ENCODE measurements at regions not wholly inside any gene's neighbourhood (a gene's known extent, or its start where the extent isn't known, plus 50 kb on each side); places are given as distances from the start of the nearest gene placed in this dataset.
"Not testable (repeated sequence)": the region's sequence is repeated elsewhere in the genome, so short reads cannot be mapped to it uniquely, and the experiment has no call there.

DNA sequence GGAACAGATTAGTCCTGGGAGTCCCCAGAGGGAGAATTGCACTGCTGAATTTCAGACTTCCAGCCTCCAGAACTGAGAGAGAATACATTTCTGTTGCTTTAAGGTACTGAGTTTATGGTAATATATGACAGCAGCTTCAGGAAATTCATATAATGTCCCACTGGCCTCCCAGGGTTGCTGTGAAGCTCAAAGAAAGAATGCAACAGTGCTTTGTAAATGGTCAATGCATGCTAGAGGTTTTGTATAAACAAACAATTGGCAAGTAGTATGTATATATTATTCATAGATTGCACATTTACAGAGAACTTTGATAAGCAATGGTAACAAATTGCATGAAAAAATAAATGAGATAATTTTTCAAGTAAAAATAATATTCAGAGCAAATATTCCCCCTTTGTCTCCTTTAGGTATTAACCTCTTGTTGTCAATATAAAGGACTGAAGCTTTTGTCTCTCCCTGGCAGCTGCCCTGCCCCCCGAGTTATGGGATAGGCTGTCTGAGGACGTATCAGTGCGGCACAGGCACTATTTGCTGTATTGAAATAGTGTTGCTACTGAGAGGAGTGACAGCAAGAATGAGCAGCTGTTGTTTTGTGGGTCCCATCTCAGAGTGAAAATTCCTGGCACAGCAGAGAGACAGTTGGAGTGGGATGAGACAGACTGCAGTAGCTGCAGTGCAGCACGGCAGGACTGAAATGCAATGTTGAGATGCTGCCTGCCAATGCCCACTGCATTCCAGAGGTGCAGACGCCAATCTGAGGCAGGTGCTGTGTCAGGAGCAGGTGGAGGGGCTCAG is 194.2 kb upstream of the GLRA1 start:
- Mint-ChIP-seq H3K27ac (ENCODE audit: low read depth) (no peak overlapping the region), H3K36me3 (ENCODE audit: insufficient read depth) (no peaks in the 10 kb centered on the region), H3K4me3 (no peak overlapping the region), H3K4me1 (no peaks in the 10 kb centered on the region), H3K27me3 (peaks cover 6% of the 10 kb centered on the region), H3K9me3 (no peaks in the 10 kb centered on the region)
- no peak for DNase-seq (ENCODE audit: low spot score in 2 of 2)
- ATAC-seq (replicated peaks; ENCODE audit: extremely low read depth, poor library complexity, severe bottlenecking) = no peak

DNA sequence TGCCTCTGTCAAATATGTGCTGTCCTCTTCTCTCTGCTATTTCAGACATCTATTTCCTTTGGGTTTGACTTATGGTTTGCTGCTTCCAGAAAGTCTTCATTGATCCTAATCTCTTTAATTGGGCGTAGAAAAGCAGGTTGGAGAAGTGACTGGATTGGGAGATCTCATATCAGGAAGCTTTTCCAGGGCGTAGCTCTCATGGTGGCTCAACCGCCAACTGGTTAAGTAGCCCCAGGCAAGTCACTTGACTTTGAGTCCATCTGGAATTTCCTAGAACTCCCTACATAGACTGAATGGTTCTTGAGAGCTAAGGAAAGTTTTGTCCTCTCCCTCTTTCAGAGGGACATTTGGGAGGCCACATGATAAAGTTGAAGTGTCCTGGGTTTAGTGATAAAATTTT is 192.3 kb upstream of the GLRA1 start:
- no peak for DNase-seq (ENCODE audit: low spot score in 2 of 2)
- Mint-ChIP-seq H3K4me1 (peaks cover 6% of the 10 kb centered on the region), H3K4me3 (no peak overlapping the region), H3K27me3 (no peaks in the 10 kb centered on the region), H3K36me3 (ENCODE audit: insufficient read depth) (no peaks in the 10 kb centered on the region), H3K27ac (ENCODE audit: low read depth) (no peak overlapping the region), H3K9me3 (no peaks in the 10 kb centered on the region)
- ATAC-seq (replicated peaks; ENCODE audit: extremely low read depth, poor library complexity, severe bottlenecking) = no peak

DNA sequence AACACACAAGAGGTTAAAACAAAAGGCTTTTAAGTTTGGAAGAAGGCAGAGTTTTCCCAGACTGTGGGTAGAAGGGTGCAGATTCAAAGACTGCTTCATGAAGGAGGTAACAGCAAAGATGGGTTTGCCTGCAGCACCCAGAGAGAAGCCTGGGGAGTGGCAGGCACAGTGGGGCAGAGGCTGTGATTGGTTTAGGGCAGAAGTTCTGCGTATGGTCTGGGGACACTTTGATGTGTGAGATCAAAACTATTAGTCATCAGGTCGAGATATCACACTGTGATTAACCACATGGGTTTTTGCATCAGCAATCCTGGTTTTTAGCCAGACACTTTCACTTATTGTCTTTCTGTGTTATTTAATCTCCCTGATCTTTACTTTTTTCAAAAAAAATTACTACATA is 188.8 kb upstream of the GLRA1 start:
- Mint-ChIP-seq H3K27me3 (peaks cover 5% of the 10 kb centered on the region), H3K4me3 (no peak overlapping the region), H3K4me1 (peaks cover 6% of the 10 kb centered on the region), H3K9me3 (peaks cover 4% of the 10 kb centered on the region), H3K27ac (ENCODE audit: low read depth) (no peak overlapping the region), H3K36me3 (ENCODE audit: insufficient read depth) (no peaks in the 10 kb centered on the region)
- peak; percentile 99 for ATAC-seq (replicated peaks; ENCODE audit: extremely low read depth, poor library complexity, severe bottlenecking)
- DNase-seq (ENCODE audit: low spot score in 2 of 2) = peak; percentile 23 to 57

DNA sequence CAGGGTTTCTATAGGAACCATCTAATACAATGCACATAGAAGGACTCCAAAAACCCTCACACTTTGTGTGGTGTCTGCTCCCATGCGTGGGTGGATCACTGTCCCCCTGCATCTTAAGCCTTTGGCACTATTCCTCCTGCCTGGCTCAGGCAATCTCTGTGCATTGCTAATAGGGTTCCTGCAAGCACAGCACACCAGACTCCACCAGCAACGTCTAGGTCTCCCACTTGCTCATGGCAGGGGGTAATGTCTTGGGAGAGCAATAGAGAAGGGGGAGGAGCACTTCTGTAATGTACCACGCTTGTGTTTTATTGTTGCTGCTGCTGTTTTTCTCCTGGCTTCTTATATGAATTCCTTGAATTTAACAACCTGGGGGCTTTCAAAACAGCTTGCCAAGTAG is 182.6 kb upstream of the GLRA1 start:
- DNase-seq (ENCODE audit: low spot score in 2 of 2) (no peak), ATAC-seq (replicated peaks; ENCODE audit: extremely low read depth, poor library complexity, severe bottlenecking) (no peak)
- Mint-ChIP-seq H3K4me3 (no peak overlapping the region), H3K27ac (ENCODE audit: low read depth) (no peak overlapping the region), H3K4me1 (no peaks in the 10 kb centered on the region), H3K36me3 (ENCODE audit: insufficient read depth) (no peaks in the 10 kb centered on the region), H3K27me3 (peaks cover 26% of the 10 kb centered on the region), H3K9me3 (peaks cover 4% of the 10 kb centered on the region)

DNA sequence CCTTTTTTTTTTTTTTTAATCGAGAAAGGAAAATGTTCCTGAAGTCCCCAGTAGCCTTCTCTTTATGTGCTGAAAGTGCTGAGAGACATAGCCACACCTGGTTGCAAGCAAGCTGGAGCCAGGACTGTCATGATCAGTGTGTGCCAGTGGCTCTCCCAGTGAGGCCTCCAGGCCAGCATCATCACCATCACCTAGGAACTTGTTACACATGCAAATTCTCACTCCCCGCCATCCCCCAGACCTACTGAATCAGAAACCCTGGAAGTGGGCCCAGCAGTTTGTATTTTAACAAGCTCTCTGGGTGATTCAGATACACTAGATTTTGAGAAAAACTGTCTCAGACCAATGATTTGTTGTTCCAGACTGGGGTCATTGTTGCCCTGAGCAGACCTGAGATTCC is 181.9 kb upstream of the GLRA1 start:
- Mint-ChIP-seq H3K27me3 (peaks cover 28% of the 10 kb centered on the region), H3K4me3 (no peak overlapping the region), H3K36me3 (ENCODE audit: insufficient read depth) (no peaks in the 10 kb centered on the region), H3K4me1 (no peaks in the 10 kb centered on the region), H3K27ac (ENCODE audit: low read depth) (no peak overlapping the region), H3K9me3 (peaks cover 4% of the 10 kb centered on the region)
- DNase-seq (ENCODE audit: low spot score in 2 of 2) (no peak), ATAC-seq (replicated peaks; ENCODE audit: extremely low read depth, poor library complexity, severe bottlenecking) (no peak)

DNA sequence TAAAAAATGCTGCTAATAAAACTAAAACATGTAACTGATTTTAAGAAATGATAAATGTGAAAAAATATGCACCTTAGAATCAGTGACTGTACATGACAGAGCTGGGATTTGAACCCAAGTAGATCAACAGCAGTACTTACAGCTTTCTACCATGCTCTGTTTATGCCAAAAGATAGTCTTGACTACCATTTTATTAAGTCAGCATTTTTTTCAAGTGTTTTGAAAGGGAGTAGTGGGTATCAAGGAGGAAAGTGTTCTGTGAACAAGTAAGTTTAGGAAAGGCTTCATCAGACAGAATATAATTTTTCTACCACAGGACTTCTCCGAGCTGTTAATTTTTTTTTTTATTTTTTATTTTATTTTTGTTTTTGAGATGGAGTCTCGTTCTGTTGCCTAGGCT is 180.4 kb upstream of the GLRA1 start:
- Mint-ChIP-seq H3K27me3 (peaks cover 42% of the 10 kb centered on the region), H3K9me3 (peaks cover 4% of the 10 kb centered on the region)

DNA sequence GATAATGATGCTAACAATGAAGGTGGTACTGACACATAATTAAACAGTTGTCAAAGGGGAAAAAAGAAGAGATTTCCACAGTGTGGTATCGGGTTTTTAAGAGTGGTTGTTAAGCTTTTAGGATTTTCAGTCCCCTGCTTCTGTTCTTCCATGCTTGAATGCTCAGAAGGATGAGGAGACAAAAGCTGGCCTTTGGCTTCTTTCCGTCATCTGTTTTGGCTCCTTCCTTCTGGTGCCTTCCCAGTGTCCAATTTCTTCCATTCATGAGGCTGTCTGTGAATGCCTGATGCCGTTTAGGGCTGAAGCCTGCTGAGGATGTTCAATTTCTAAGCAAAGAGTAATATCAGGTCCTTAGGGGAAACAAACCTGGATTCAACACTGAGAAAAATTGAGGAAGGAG is 179.6 kb upstream of the GLRA1 start:
- DNase-seq (ENCODE audit: low spot score in 2 of 2) = no peak
- H3K4me1 Mint-ChIP-seq = no peaks in the 10 kb centered on the region
- ATAC-seq (replicated peaks; ENCODE audit: extremely low read depth, poor library complexity, severe bottlenecking) = no peak
- peaks cover 42% of the 10 kb centered on the region for H3K27me3 Mint-ChIP-seq
- peaks cover 4% of the 10 kb centered on the region for H3K9me3 Mint-ChIP-seq
- no peak overlapping the region for H3K4me3 Mint-ChIP-seq
- H3K27ac Mint-ChIP-seq (ENCODE audit: low read depth) = no peak overlapping the region
- no peaks in the 10 kb centered on the region for H3K36me3 Mint-ChIP-seq (ENCODE audit: insufficient read depth)

More for the DNA sequence above, 180.4 kb upstream of the GLRA1 start:
- DNase-seq (ENCODE audit: low spot score in 2 of 2) (no peak), ATAC-seq (replicated peaks; ENCODE audit: extremely low read depth, poor library complexity, severe bottlenecking) (no peak)
- H3K27ac Mint-ChIP-seq (ENCODE audit: low read depth) = no peak overlapping the region
- H3K36me3 Mint-ChIP-seq (ENCODE audit: insufficient read depth) = no peaks in the 10 kb centered on the region
- no peaks in the 10 kb centered on the region for H3K4me1 Mint-ChIP-seq
- no peak overlapping the region for H3K4me3 Mint-ChIP-seq

DNA sequence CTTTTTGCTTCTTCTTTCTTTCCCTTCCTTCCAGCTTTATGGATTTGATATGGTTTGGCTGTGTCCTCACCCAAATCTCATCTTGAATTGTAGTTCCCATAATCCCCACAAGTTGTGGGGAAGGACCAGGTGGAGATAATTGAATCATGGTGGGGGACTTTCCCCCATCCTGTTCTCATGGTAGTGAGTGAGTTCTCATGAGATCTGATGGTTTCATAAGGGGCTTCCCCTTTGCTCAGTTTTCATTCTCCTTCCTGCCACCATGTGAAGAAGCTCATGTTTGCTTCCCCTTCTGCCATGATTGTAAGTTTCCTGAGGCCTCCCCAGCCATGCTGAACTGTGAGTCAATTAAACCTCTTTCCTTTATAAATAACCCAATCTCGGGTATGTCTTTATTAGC is 178.3 kb upstream of the GLRA1 start:
- H3K27ac Mint-ChIP-seq (ENCODE audit: low read depth); DNase-seq (ENCODE audit: low spot score in 2 of 2); H3K4me1 Mint-ChIP-seq; H3K36me3 Mint-ChIP-seq (ENCODE audit: insufficient read depth); H3K9me3 Mint-ChIP-seq; H3K4me3 Mint-ChIP-seq; ATAC-seq (replicated peaks; ENCODE audit: extremely low read depth, poor library complexity, severe bottlenecking): not testable (repeated sequence)
- peaks cover 32% of the 10 kb centered on the region for H3K27me3 Mint-ChIP-seq

DNA sequence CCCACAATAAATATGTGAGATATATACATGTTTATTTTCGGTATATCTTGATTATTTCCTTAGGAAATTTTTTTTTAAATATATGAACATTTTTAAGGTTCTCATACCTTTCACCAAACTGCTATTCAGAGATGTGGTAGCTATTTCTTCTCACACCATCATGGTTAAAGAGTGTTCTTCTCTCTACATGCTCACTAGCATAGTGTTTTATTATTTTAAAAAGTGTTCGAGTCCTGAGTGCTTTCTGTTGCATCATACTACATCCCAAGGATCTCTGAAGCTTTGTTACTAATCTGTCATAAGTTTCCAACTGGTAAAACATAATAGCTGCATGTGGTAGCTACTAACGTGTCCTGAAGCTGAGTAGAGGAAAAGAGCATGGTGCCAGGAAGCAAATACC is 177.4 kb upstream of the GLRA1 start:
- Mint-ChIP-seq H3K4me3 (no peak overlapping the region), H3K4me1 (peaks cover 3% of the 10 kb centered on the region), H3K36me3 (ENCODE audit: insufficient read depth) (no peaks in the 10 kb centered on the region), H3K27me3 (peaks cover 27% of the 10 kb centered on the region), H3K27ac (ENCODE audit: low read depth) (no peak overlapping the region), H3K9me3 (no peaks in the 10 kb centered on the region)
- no peak for ATAC-seq (replicated peaks; ENCODE audit: extremely low read depth, poor library complexity, severe bottlenecking)
- DNase-seq (ENCODE audit: low spot score in 2 of 2) = no peak

DNA sequence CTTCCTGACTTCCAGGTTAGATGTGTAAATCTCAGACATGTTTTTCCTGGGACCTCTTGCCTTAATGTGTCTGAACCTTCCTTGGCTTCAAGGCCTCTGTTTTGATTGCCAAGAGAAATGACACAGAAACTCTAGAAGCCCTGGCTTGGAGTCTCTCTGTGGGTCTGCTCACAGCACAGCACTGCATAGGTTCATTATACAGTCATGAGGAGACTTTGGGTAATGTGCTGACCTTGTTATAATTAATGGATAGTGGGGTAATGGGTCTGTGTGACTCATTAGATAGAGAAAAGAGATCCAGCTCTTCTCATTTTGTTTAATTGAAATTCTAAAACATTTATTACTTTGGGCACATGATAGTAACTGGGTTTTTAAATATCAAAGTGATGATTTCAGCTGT is 175.8 kb upstream of the GLRA1 start:
- no peaks in the 10 kb centered on the region for H3K9me3 Mint-ChIP-seq
- peaks cover 27% of the 10 kb centered on the region for H3K27me3 Mint-ChIP-seq
- DNase-seq (ENCODE audit: low spot score in 2 of 2) (no peak), ATAC-seq (replicated peaks; ENCODE audit: extremely low read depth, poor library complexity, severe bottlenecking) (no peak)
- no peaks in the 10 kb centered on the region for H3K36me3 Mint-ChIP-seq (ENCODE audit: insufficient read depth)
- peaks cover 5% of the 10 kb centered on the region for H3K4me1 Mint-ChIP-seq
- no peak overlapping the region for H3K27ac Mint-ChIP-seq (ENCODE audit: low read depth)
- no peak overlapping the region for H3K4me3 Mint-ChIP-seq

DNA sequence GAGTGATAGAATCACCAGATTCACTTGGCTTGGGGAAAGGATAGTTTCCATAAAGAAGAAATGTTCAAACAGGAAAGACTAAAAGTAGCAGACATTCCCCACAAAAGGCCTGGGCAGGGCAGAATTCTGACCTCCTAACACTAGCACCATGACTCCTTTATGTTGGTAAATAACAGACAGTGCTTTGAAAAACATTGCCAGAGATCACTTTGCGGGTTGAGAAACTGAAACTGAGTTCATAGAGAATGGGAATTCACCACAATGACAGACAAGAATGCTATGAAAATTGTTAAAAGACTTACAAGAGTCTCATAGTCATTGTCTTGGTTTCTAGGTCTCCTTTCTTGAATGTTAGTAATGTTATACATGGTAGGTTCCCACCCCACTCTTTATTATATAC is 172.5 kb upstream of the GLRA1 start:
- peaks cover 5% of the 10 kb centered on the region for H3K4me1 Mint-ChIP-seq
- no peaks in the 10 kb centered on the region for H3K9me3 Mint-ChIP-seq
- H3K4me3 Mint-ChIP-seq = no peak overlapping the region
- ATAC-seq (replicated peaks; ENCODE audit: extremely low read depth, poor library complexity, severe bottlenecking) = peak; percentile 28
- no peak overlapping the region for H3K27ac Mint-ChIP-seq (ENCODE audit: low read depth)
- H3K27me3 Mint-ChIP-seq = peaks cover 15% of the 10 kb centered on the region
- DNase-seq (ENCODE audit: low spot score in 2 of 2) = no peak
- no peaks in the 10 kb centered on the region for H3K36me3 Mint-ChIP-seq (ENCODE audit: insufficient read depth)

DNA sequence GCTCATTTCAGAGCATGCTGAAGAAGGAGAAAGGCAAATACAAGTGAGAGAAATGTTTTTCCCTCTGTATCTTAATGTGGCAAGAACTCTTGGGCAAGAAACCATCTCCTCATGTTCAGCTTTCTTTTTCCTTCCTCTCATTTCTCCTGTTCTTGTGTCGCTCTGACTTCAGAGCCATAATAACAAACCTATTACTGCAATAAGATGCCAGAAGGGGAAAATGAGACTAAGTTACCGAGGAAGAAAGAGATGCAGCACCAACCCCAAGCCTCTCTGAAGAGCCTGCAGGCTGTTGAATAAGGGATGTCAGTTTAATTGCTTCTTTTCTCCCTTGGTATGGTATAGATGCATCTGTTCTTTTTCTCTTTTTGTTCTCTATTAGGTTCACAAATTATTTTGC is 170.1 kb upstream of the GLRA1 start:
- DNase-seq (ENCODE audit: low spot score in 2 of 2) (no peak), ATAC-seq (replicated peaks; ENCODE audit: extremely low read depth, poor library complexity, severe bottlenecking) (no peak)
- peaks cover 5% of the 10 kb centered on the region for H3K4me1 Mint-ChIP-seq
- H3K4me3 Mint-ChIP-seq = no peak overlapping the region
- no peaks in the 10 kb centered on the region for H3K27me3 Mint-ChIP-seq
- H3K27ac Mint-ChIP-seq (ENCODE audit: low read depth) = no peak overlapping the region
- H3K9me3 Mint-ChIP-seq = no peaks in the 10 kb centered on the region
- no peaks in the 10 kb centered on the region for H3K36me3 Mint-ChIP-seq (ENCODE audit: insufficient read depth)

DNA sequence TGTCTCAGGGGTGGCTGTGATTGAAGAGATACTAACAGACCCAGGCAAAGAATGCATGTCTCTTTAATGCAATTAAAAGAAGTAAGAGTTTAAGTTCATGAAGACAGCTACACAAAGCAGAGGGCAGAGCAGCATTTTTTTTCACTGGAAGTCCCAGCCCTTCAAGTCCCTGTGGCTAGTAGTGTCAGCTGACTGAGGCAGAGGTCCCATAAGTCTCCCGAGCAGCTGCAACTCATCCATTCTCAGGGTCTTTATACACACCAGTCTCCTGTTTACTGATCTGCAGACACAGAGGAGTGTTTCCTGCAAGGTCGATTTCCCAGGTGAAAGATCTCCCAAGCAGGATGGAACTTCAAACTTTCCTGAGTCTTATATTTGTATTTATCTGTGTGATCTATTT is 169.4 kb upstream of the GLRA1 start:
- H3K27me3 Mint-ChIP-seq = no peaks in the 10 kb centered on the region
- no peak overlapping the region for H3K27ac Mint-ChIP-seq (ENCODE audit: low read depth)
- no peaks in the 10 kb centered on the region for H3K9me3 Mint-ChIP-seq
- H3K36me3 Mint-ChIP-seq (ENCODE audit: insufficient read depth) = no peaks in the 10 kb centered on the region
- ATAC-seq (replicated peaks; ENCODE audit: extremely low read depth, poor library complexity, severe bottlenecking) (no peak), DNase-seq (ENCODE audit: low spot score in 2 of 2) (no peak)
- H3K4me3 Mint-ChIP-seq = no peak overlapping the region
- H3K4me1 Mint-ChIP-seq = peaks cover 5% of the 10 kb centered on the region

All from central memory CD8-positive, alpha-beta T cell (primary cell).